ENCODE measurements at regions not wholly inside any gene's neighbourhood (a gene's known extent, or its start where the extent isn't known, plus 50 kb on each side); places are given as distances from the start of the nearest gene placed in this dataset.

DNA sequence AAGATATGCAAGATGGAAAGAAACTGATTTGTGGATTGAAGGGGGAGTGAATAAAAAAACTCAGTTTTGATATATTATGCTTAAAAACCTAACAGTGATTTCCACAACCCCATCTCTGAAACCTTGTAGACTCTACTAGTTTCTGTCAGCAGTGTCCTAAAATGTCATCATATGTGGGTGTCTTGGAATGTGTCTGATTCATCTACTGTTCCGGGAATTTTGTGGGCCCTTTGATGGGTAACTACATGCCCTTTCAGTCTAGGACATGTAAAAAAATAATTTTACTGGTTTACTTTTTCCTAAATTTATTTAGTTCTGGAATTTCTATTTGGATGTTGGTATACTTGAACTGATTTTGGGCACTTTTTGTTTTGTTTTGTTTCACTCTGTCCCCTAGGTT is 118.9 kb upstream of the NMUR2 start:
- DNase-seq (ENCODE audit: low read depth, low spot score) = no peak
- no TSS peak for BruUV-seq (replicated peaks)
- Histone ChIP-seq H4K20me1 (ENCODE audit: control insufficient read depth, insufficient read depth) (no peaks in the 10 kb centered on the region), H3K9me3 (replicated peaks; ENCODE audit: control insufficient read depth, insufficient read depth, low read length) (no peaks in the 10 kb centered on the region), H3K36me3 (ENCODE audit: control insufficient read depth in 2 of 2, insufficient read depth in 2 of 2, low read length in 1 of 2) (no peaks in the 10 kb centered on the region), H3K27me3 (replicated peaks in 1 of 2; ENCODE audit: control insufficient read depth in 2 of 2, insufficient read depth in 2 of 2, low read length in 1 of 2) (no peaks in the 10 kb centered on the region; a peak in 1 of 4 replicates), H2AFZ (ENCODE audit: control insufficient read depth, low read depth, low read length) (no peak overlapping the region), H3K4me2 (ENCODE audit: control insufficient read depth, insufficient read depth) (no peak overlapping the region), H3K9ac (ENCODE audit: control insufficient read depth, insufficient read depth, low read length) (no peak overlapping the region), H3K4me1 (ENCODE audit: control insufficient read depth, insufficient read depth, low read length) (peaks cover 5% of the 10 kb centered on the region), H3K4me3 (no peak overlapping the region), H3K79me2 (ENCODE audit: control insufficient read depth, insufficient read depth, low read length) (no peaks in the 10 kb centered on the region), H3K27ac (ENCODE audit: control insufficient read depth, insufficient read depth) (no peak overlapping the region)
- ChIA-PET RAD21 (ENCODE audit: unreplicated experiment) (no interaction called here), POLR2A (no interaction called here), CTCF (interaction anchor here (1.3 kb wide), 1 partner anchor 9 kb away, joined by 3 read pairs; no protein-coding TSS in a partner anchor), SMC1A (ENCODE audit: uncharacterized antibody, unreplicated experiment) (interaction anchor here (1.0 to 1.3 kb wide), 2 partner anchors 9 to 10 kb away, joined by 3 to 5 read pairs; no protein-coding TSS in a partner anchor)
- intact Hi-C loops (cut with micrococcal nuclease; ENCODE audit: unreplicated experiment) = no loop called here
- TF ChIP-seq EED (IDR thresholded peaks at IDR 0.05; ENCODE audit: low read depth) (no peak), CHD1 (IDR thresholded peaks at IDR 0.05; ENCODE audit: low read depth, low read length) (no peak), BRCA1 (IDR thresholded peaks at IDR 0.05; ENCODE audit: low read depth, low read length) (no peak), POLR2A (IDR thresholded peaks at IDR 0.05; ENCODE audit: low read depth, low read length) (no peak), RAD51 (IDR thresholded peaks at IDR 0.05) (no peak), ZNF207 (IDR thresholded peaks at IDR 0.05; ENCODE audit: borderline replicate concordance) (no peak), BMI1 (IDR thresholded peaks at IDR 0.05; ENCODE audit: borderline replicate concordance) (no peak), CBX3 (IDR thresholded peaks at IDR 0.05; ENCODE audit: borderline replicate concordance, low read depth) (no peak), NR2F1 (conservative IDR thresholded peaks at IDR 0.05) (no peak), FOXM1 (IDR thresholded peaks at IDR 0.05; ENCODE audit: low read depth, low read length) (no peak), RB1 (IDR thresholded peaks at IDR 0.05; ENCODE audit: borderline replicate concordance) (no peak), HDAC2 (IDR thresholded peaks at IDR 0.05) (no peak)
- 36% methylated on average over 1 of the region's 1 CpG for WGBS (ENCODE audit: insufficient coverage, insufficient replicate concordance, low lambda C conversion rate, missing lambda C conversion rate)
- no peak for ATAC-seq
- in situ Hi-C loops (cut with MboI) = no loop called here
- no peak for FAIRE-seq
